ENCODE measurements at regions not wholly inside any gene's neighbourhood (a gene's known extent, or its start where the extent isn't known, plus 50 kb on each side); places are given as distances from the start of the nearest gene placed in this dataset.
"Not testable (repeated sequence)": the region's sequence is repeated elsewhere in the genome, so short reads cannot be mapped to it uniquely, and the experiment has no call there.

GRCh38 chr2:67776276-67776675 lies 286.5 kb downstream of the C1D start:
- no peak for DNase-seq (ENCODE audit: low read depth, low spot score)

GRCh38 chr2:67777010-67777409 lies 285.8 kb downstream of the C1D start:
- DNase-seq (ENCODE audit: low read depth, low spot score): no peak

- no peak for DNase-seq (ENCODE audit: low read depth, low spot score)
Measured at GRCh38 chr2:67777836-67778429, 284.9 kb downstream of the C1D start.

GRCh38 chr2:67780841-67781240 lies 282.0 kb downstream of the C1D start:
- not testable (repeated sequence) for DNase-seq (ENCODE audit: low read depth, low spot score)

GRCh38 chr2:67782443-67782842 lies 280.4 kb downstream of the C1D start:
- DNase-seq (ENCODE audit: low read depth, low spot score): no peak

- no peak for DNase-seq (ENCODE audit: low read depth, low spot score)
Measured at GRCh38 chr2:67783026-67783425, 279.8 kb downstream of the C1D start.

GRCh38 chr2:67790622-67791021 lies 272.2 kb downstream of the C1D start:
- peak; percentile 6 for DNase-seq (ENCODE audit: low read depth, low spot score)

- no peak for DNase-seq (ENCODE audit: low read depth, low spot score)
Measured at GRCh38 chr2:67792191-67792590, 270.6 kb downstream of the C1D start.

GRCh38 chr2:67792681-67793091 lies 270.1 kb downstream of the C1D start:
- no peak for DNase-seq (ENCODE audit: low read depth, low spot score)

GRCh38 chr2:67797801-67798540 lies 264.8 kb downstream of the C1D start:
- peak; percentile 12 for DNase-seq (ENCODE audit: low read depth, low spot score)

- DNase-seq (ENCODE audit: low read depth, low spot score): no peak
Measured at GRCh38 chr2:67798541-67799160, 264.2 kb downstream of the C1D start.

- no peak for DNase-seq (ENCODE audit: low read depth, low spot score)
Measured at GRCh38 chr2:67799886-67800285, 262.9 kb downstream of the C1D start.

- no peak for DNase-seq (ENCODE audit: low read depth, low spot score)
Measured at GRCh38 chr2:67802291-67802690, 260.5 kb downstream of the C1D start.

GRCh38 chr2:67802824-67803223 lies 260.0 kb downstream of the C1D start:
- DNase-seq (ENCODE audit: low read depth, low spot score): no peak

GRCh38 chr2:67806816-67807215 lies 256.0 kb downstream of the C1D start:
- DNase-seq (ENCODE audit: low read depth, low spot score): no peak

- no peak for DNase-seq (ENCODE audit: low read depth, low spot score)
Measured at GRCh38 chr2:67808112-67808511, 254.7 kb downstream of the C1D start.

- DNase-seq (ENCODE audit: low read depth, low spot score): no peak
Measured at GRCh38 chr2:67812682-67813081, 250.1 kb downstream of the C1D start.

GRCh38 chr2:67823726-67824125 lies 239.1 kb downstream of the C1D start:
- DNase-seq (ENCODE audit: low read depth, low spot score): no peak

GRCh38 chr2:67824186-67824585 lies 238.6 kb downstream of the C1D start:
- DNase-seq (ENCODE audit: low read depth, low spot score): no peak

GRCh38 chr2:67825476-67825875 lies 237.3 kb downstream of the C1D start:
- DNase-seq (ENCODE audit: low read depth, low spot score): no peak

GRCh38 chr2:67828066-67828465 lies 234.7 kb downstream of the C1D start:
- DNase-seq (ENCODE audit: low read depth, low spot score): no peak

- DNase-seq (ENCODE audit: low read depth, low spot score): no peak
Measured at GRCh38 chr2:67829470-67829869, 233.3 kb downstream of the C1D start.

- no peak for DNase-seq (ENCODE audit: low read depth, low spot score)
Measured at GRCh38 chr2:67833632-67834031, 229.2 kb downstream of the C1D start.

Data from brain pericyte (primary cell).